ENCODE measurements at regions not wholly inside any gene's neighbourhood (a gene's known extent, or its start where the extent isn't known, plus 50 kb on each side); places are given as distances from the start of the nearest gene placed in this dataset.

GRCh38 chr4:27629532-27630225 is 769.0 kb downstream of the STIM2 start:
- no peak for TF ChIP-seq CTCF (IDR thresholded peaks at IDR 0.05)
- TF ChIP-seq ZFX (IDR thresholded peaks at IDR 0.05; ENCODE audit: borderline replicate concordance), result no peak
